BE2C (cell line): ENCODE measurements at regions not wholly inside any gene's neighbourhood (a gene's known extent, or its start where the extent isn't known, plus 50 kb on each side); places are given as distances from the start of the nearest gene placed in this dataset.

Experiments used
- DNase-seq: peaks from one replicate; pipeline ENCODE4 v3.0.0-alpha.2; 2020
- H3K27me3 ChIP-seq: fragments of 250-450 bp; sonication (Bioruptor Pico); 2 replicates; pipeline ENCODE4 v1.5.1; 2020; ENCODE audit warnings: mild to moderate bottlenecking
- H3K36me3 ChIP-seq: fragments of 250-450 bp; sonication (Bioruptor Pico); 2 replicates; pipeline ENCODE4 v1.5.1; 2020; ENCODE audit warnings: mild to moderate bottlenecking
- H3K4me1 ChIP-seq: fragments of 250-450 bp; sonication (Bioruptor Pico); 2 replicates; pipeline ENCODE4 v1.5.1; 2020
- H3K4me3 ChIP-seq: 2 replicates; pipeline ENCODE4 v1.5.1; 2011; ENCODE audit warnings: low read depth, low read length
- H3K9me3 ChIP-seq: fragments of 250-450 bp; sonication (Bioruptor Pico); 2 replicates; pipeline ENCODE4 v1.5.1; 2020
- CTCF ChIP-seq: IDR thresholded peaks from 2 replicates; pipeline ENCODE4 v1.5.1; 2012; ENCODE audit warnings: mild to moderate bottlenecking, low read depth, low read length

GRCh38 chr7:113800826-113801225, 118.0 kb downstream of the PPP1R3A start:
- no peak for DNase-seq
- no peaks in the 10 kb centered on the region for H3K36me3 ChIP-seq
- TF ChIP-seq CTCF, result no peak
- H3K27me3 ChIP-seq, result no peaks in the 10 kb centered on the region
- H3K4me3 ChIP-seq, result no peak overlapping the region
- H3K9me3 ChIP-seq, result no peaks in the 10 kb centered on the region
- H3K4me1 ChIP-seq, result no peaks in the 10 kb centered on the region

GRCh38 chr7:113799896-113800295, 118.9 kb downstream of the PPP1R3A start:
- no peaks in the 10 kb centered on the region for H3K36me3 ChIP-seq
- DNase-seq, result no peak
- H3K9me3 ChIP-seq, result no peaks in the 10 kb centered on the region

GRCh38 chr7:113797420-113798010, 121.3 kb downstream of the PPP1R3A start:
- H3K9me3 ChIP-seq, result no peaks in the 10 kb centered on the region
- no peaks in the 10 kb centered on the region for H3K4me1 ChIP-seq
- no peak for DNase-seq
- no peak for TF ChIP-seq CTCF
- H3K36me3 ChIP-seq, result no peaks in the 10 kb centered on the region
- H3K27me3 ChIP-seq, result no peaks in the 10 kb centered on the region
- no peak overlapping the region for H3K4me3 ChIP-seq

More at GRCh38 chr7:113799896-113800295, 118.9 kb downstream of the PPP1R3A start:
- TF ChIP-seq CTCF, result no peak
- no peak overlapping the region for H3K4me3 ChIP-seq
- no peaks in the 10 kb centered on the region for H3K27me3 ChIP-seq
- no peaks in the 10 kb centered on the region for H3K4me1 ChIP-seq

- no peak for DNase-seq
- no peaks in the 10 kb centered on the region for H3K4me1 ChIP-seq
- H3K27me3 ChIP-seq, result no peaks in the 10 kb centered on the region
- no peak for TF ChIP-seq CTCF
- H3K9me3 ChIP-seq, result no peaks in the 10 kb centered on the region
- H3K36me3 ChIP-seq, result no peaks in the 10 kb centered on the region
- no peak overlapping the region for H3K4me3 ChIP-seq
Observed at GRCh38 chr7:113796557-113796956, 122.3 kb downstream of the PPP1R3A start.

- Histone ChIP-seq H3K9me3 (no peaks in the 10 kb centered on the region), H3K36me3 (no peaks in the 10 kb centered on the region), H3K4me1 (no peaks in the 10 kb centered on the region), H3K27me3 (no peaks in the 10 kb centered on the region), H3K4me3 (no peak overlapping the region)
- TF ChIP-seq CTCF, result no peak
- no peak for DNase-seq
Observed at GRCh38 chr7:113794573-113794972, 124.2 kb downstream of the PPP1R3A start.

GRCh38 chr7:113793171-113793570, 125.6 kb downstream of the PPP1R3A start:
- DNase-seq, result no peak

More at GRCh38 chr7:113793171-113793570, 125.6 kb downstream of the PPP1R3A start:
- no peak for TF ChIP-seq CTCF
- no peak overlapping the region for H3K4me3 ChIP-seq
- H3K36me3 ChIP-seq, result no peaks in the 10 kb centered on the region
- H3K4me1 ChIP-seq, result no peaks in the 10 kb centered on the region
- no peaks in the 10 kb centered on the region for H3K9me3 ChIP-seq
- no peaks in the 10 kb centered on the region for H3K27me3 ChIP-seq
